Neural cell (in vitro differentiated cells): ENCODE measurements at regions not wholly inside any gene's neighbourhood (a gene's known extent, or its start where the extent isn't known, plus 50 kb on each side); places are given as distances from the start of the nearest gene placed in this dataset.

Experiments used
- H2AFZ ChIP-seq: fragments of 200-600, 300-800 bp; sonication (generic), shearing (Covaris generic); 2 replicates; pipeline ENCODE4 v1.6.0; 2014; ENCODE audit warnings: low read depth, mild to moderate bottlenecking, antibody characterized with exemption, low read length, moderate library complexity
- H3F3A ChIP-seq: fragments of 200-600 bp; shearing (Covaris generic); 2 replicates; pipeline ENCODE4 v1.6.1; 2016; ENCODE audit warnings: mild to moderate bottlenecking, moderate library complexity, mixed read lengths, antibody characterized with exemption, low read length; ENCODE audit not compliant: insufficient read depth, poor library complexity, severe bottlenecking
- H3K27ac ChIP-seq: fragments of 200-600, 300-800 bp; sonication (generic), shearing (Covaris generic); 2 replicates; pipeline ENCODE4 v1.5.1; 2014; ENCODE audit warnings: mild to moderate bottlenecking, low read length, moderate library complexity
- H3K27me3 ChIP-seq: fragments of 300-800, 200-600 bp; sonication (generic), shearing (Covaris generic); 2 replicates; pipeline ENCODE4 v1.6.0; 2014; ENCODE audit warnings: mild to moderate bottlenecking, low read depth, low read length, moderate library complexity; ENCODE audit not compliant: insufficient read depth
- H3K36me3 ChIP-seq: fragments of 300-800, 200-600 bp; sonication (generic), shearing (Covaris generic); 2 replicates; pipeline ENCODE4 v1.5.1; 2014; ENCODE audit warnings: mild to moderate bottlenecking, antibody characterized with exemption, low read length, moderate library complexity; ENCODE audit not compliant: insufficient read depth
- H3K4me2 ChIP-seq: fragments of 300-800, 200-600 bp; sonication (generic), shearing (Covaris generic); 2 replicates; pipeline ENCODE4 v1.6.0; 2014; ENCODE audit warnings: mild to moderate bottlenecking, low read length
- H3K4me3 ChIP-seq: fragments of 300-800, 200-600 bp; sonication (generic), shearing (Covaris generic); 2 replicates; pipeline ENCODE4 v1.5.1; 2014; ENCODE audit warnings: mild to moderate bottlenecking, low read length, moderate library complexity
- H3K79me2 ChIP-seq: fragments of 200-600 bp; shearing (Covaris generic); replicated peaks from 2 replicates; pipeline ENCODE4 v1.6.0; 2014; ENCODE audit warnings: mild to moderate bottlenecking, low read length, moderate library complexity; ENCODE audit not compliant: insufficient read depth
- H3K9ac ChIP-seq: fragments of 300-800, 200-600 bp; sonication (generic), shearing (Covaris generic); 2 replicates; pipeline ENCODE4 v1.6.1; 2016; ENCODE audit warnings: mild to moderate bottlenecking, low read length, mixed read lengths
- H3K9me2 ChIP-seq: fragments of 200-600 bp; shearing (Covaris generic); 2 replicates; pipeline ENCODE4 v1.6.1; 2016; ENCODE audit warnings: mild to moderate bottlenecking, low read length, mixed read lengths; ENCODE audit not compliant: insufficient read depth
- H3K9me3 ChIP-seq: fragments of 200-600, 300-800 bp; sonication (generic), shearing (Covaris generic); 2 replicates; pipeline ENCODE4 v1.6.1; 2016; ENCODE audit warnings: mild to moderate bottlenecking, mixed run types, low read length, moderate library complexity, mixed read lengths
- H4K20me1 ChIP-seq: fragments of 200-600 bp; shearing (Covaris generic); 2 replicates; pipeline ENCODE4 v1.6.1; 2016; ENCODE audit warnings: mild to moderate bottlenecking, mixed run types; ENCODE audit not compliant: insufficient read depth
- CTCF ChIP-seq: fragments of 450-650 bp; IDR thresholded peaks from 2 replicates; pipeline ENCODE4 v1.5.1; 2014; ENCODE audit warnings: antibody characterized with exemption, mild to moderate bottlenecking, moderate library complexity; ENCODE audit not compliant: poor library complexity, severe bottlenecking
- EP300 ChIP-seq: fragments of 450-650 bp; conservative IDR thresholded peaks from 2 replicates; pipeline ENCODE4 v1.6.1; 2014; ENCODE audit warnings: antibody characterized with exemption, mild to moderate bottlenecking, moderate library complexity; ENCODE audit not compliant: poor library complexity, severe bottlenecking
- EZH2 ChIP-seq: fragments of 200-600, 300-800 bp; shearing (Covaris generic), sonication (generic); IDR thresholded peaks from 2 replicates; pipeline ENCODE4 v1.6.1; 2014; ENCODE audit warnings: antibody characterized with exemption, low read length, borderline replicate concordance, mild to moderate bottlenecking; ENCODE audit not compliant: insufficient read depth, poor library complexity, severe bottlenecking
- MXI1 ChIP-seq: fragments of 450-650 bp; conservative IDR thresholded peaks from 2 replicates; pipeline ENCODE4 v1.6.1; 2014; ENCODE audit warnings: antibody characterized with exemption, mild to moderate bottlenecking; ENCODE audit not compliant: poor library complexity, severe bottlenecking
- POLR2AphosphoS5 ChIP-seq: IDR thresholded peaks from 2 replicates; pipeline ENCODE4 v1.6.1; 2012
- RAD21 ChIP-seq: fragments of 450-650 bp; conservative IDR thresholded peaks from 2 replicates; pipeline ENCODE4 v1.6.1; 2014; ENCODE audit warnings: antibody characterized with exemption, mild to moderate bottlenecking, moderate library complexity
- REST ChIP-seq: IDR thresholded peaks from 2 replicates; pipeline ENCODE4 v1.6.1; 2012; ENCODE audit warnings: borderline replicate concordance
- SMC3 ChIP-seq: fragments of 450-650 bp; conservative IDR thresholded peaks from 2 replicates; pipeline ENCODE4 v1.6.1; 2014; ENCODE audit warnings: antibody characterized with exemption, mild to moderate bottlenecking, moderate library complexity; ENCODE audit not compliant: poor library complexity
- TAF1 ChIP-seq: IDR thresholded peaks from 2 replicates; pipeline ENCODE4 v1.6.1; 2012; ENCODE audit warnings: low read depth

- H4K20me1 ChIP-seq: no peaks in the 10 kb centered on the region
- no peaks in the 10 kb centered on the region for H3K79me2 ChIP-seq
- H3K27ac ChIP-seq: no peak overlapping the region
- no peaks in the 10 kb centered on the region for H3K9me3 ChIP-seq
- H3K4me3 ChIP-seq: no peak overlapping the region
- no peaks in the 10 kb centered on the region for H3K36me3 ChIP-seq
- no peaks in the 10 kb centered on the region for H3F3A ChIP-seq
- H2AFZ ChIP-seq: no peak overlapping the region
- H3K9me2 ChIP-seq: no peaks in the 10 kb centered on the region
- no peak for TF ChIP-seq REST
- TF ChIP-seq MXI1: no peak
- TF ChIP-seq RAD21: no peak
- TF ChIP-seq SMC3: no peak
- no peak for TF ChIP-seq EZH2
- no peak for TF ChIP-seq CTCF
- TF ChIP-seq EP300: no peak
- TF ChIP-seq POLR2AphosphoS5: no peak
- TF ChIP-seq TAF1: no peak
- no peak overlapping the region for H3K9ac ChIP-seq
- H3K4me2 ChIP-seq: no peak overlapping the region
- no peaks in the 10 kb centered on the region for H3K27me3 ChIP-seq
These were observed 112.5 kb upstream of the BNIP2 start for GRCh38 chr15:59801649-59802048.

GRCh38 chr15:59798605-59798917 lies 109.4 kb upstream of the BNIP2 start:
- Histone ChIP-seq H3K9me2 (no peaks in the 10 kb centered on the region), H4K20me1 (no peaks in the 10 kb centered on the region), H3K36me3 (no peaks in the 10 kb centered on the region), H3K27me3 (no peaks in the 10 kb centered on the region), H3K79me2 (no peaks in the 10 kb centered on the region), H2AFZ (no peak overlapping the region), H3F3A (no peaks in the 10 kb centered on the region), H3K4me2 (no peak overlapping the region), H3K9ac (no peak overlapping the region), H3K27ac (no peak overlapping the region), H3K4me3 (no peak overlapping the region), H3K9me3 (no peaks in the 10 kb centered on the region)
- no peak for TF ChIP-seq TAF1
- no peak for TF ChIP-seq REST
